HAP-1 (cell line): ENCODE measurements at regions not wholly inside any gene's neighbourhood (a gene's known extent, or its start where the extent isn't known, plus 50 kb on each side); places are given as distances from the start of the nearest gene placed in this dataset.
"Not testable (repeated sequence)": the region's sequence is repeated elsewhere in the genome, so short reads cannot be mapped to it uniquely, and the experiment has no call there.

Experiments used
- DNase-seq, 2 experiments: peaks; one replicate each; pipeline ENCODE4 v3.0.0-alpha.2; 2016 to 2020; ENCODE audit warnings: low spot score in 2 of 2
- H3K27me3 ChIP-seq: fragments of 250-450 bp; sonication (Bioruptor Pico); 2 replicates; pipeline ENCODE4 v1.5.1; 2020; ENCODE audit warnings: low read depth, mild to moderate bottlenecking, moderate library complexity
- H3K36me3 ChIP-seq: fragments of 250-450 bp; sonication (Bioruptor Pico); replicated peaks from 2 replicates; pipeline ENCODE4 v1.5.1; 2020; ENCODE audit warnings: mild to moderate bottlenecking
- H3K4me1 ChIP-seq: fragments of 250-450 bp; sonication (Bioruptor Pico); 2 replicates; pipeline ENCODE4 v1.5.1; 2020; ENCODE audit warnings: mild to moderate bottlenecking
- H3K4me3 ChIP-seq: fragments of 250-450 bp; sonication (Bioruptor Pico); 2 replicates; pipeline ENCODE4 v1.5.1; 2020; ENCODE audit warnings: mild to moderate bottlenecking, moderate library complexity
- H3K9me3 ChIP-seq: fragments of 250-450 bp; sonication (Bioruptor Pico); 2 replicates; pipeline ENCODE4 v1.5.1; 2020; ENCODE audit warnings: mild to moderate bottlenecking, moderate library complexity
- in situ Hi-C: fragments of 300-500 bp; cut with MboI; formaldehyde crosslinking; loops from 3 replicates; pipeline ENCODE4 v1.14.3; 2020; ENCODE audit warnings: low sequenced_read_pairs, inconsistent platforms, mixed read lengths

- H3K36me3 ChIP-seq: no peaks in the 10 kb centered on the region
- in situ Hi-C loops: no loop called here
- no peaks in the 10 kb centered on the region for H3K27me3 ChIP-seq
- no peak for DNase-seq
- H3K4me3 ChIP-seq: no peak overlapping the region
- H3K4me1 ChIP-seq: peaks cover 16% of the 10 kb centered on the region
- H3K9me3 ChIP-seq: no peaks in the 10 kb centered on the region
Measured at GRCh38 chr20:53891306-53891894, 179.0 kb downstream of the BCAS1 start.

DNA sequence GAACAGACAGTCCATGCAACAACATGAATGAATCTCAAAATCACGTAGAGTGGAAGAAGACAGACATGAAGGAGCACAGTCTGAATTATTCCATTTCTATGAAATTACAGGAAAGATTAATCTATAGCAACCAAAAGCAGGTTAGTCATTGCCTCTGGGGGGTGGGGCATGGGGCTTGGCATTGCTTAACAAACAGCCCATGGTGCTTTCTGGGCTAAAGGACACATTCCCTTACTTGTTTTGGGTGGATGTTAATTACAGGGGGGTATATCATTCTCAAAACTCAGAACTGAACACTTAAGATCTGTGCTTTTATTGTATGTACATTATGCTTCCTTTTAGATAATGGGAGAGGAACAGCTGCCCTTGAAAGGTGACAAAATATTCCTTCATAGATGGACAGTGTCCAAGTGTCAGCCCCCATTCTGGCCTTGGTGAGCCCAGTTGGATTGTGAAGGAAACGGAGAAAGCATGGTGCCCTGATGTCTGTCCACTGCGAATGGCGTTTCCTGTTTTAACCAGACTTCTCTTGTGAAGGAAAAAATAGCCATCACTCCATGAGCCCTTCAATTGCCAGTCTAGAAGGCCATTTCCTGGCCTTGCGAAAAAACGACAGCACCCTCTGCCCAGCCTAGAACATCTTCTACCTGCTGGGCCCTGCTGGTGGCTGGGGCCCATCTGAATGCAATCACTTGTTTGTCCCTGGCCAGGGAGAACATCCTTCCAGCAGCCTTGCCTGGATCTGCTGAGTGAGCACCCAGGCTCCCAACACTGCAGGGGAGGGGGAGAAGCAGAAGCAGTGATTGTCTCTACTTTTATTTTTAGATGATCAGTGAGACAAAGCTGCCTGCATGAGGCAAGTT lies 179.7 kb downstream of the BCAS1 start:
- Histone ChIP-seq H3K9me3 (no peaks in the 10 kb centered on the region), H3K36me3 (no peaks in the 10 kb centered on the region), H3K4me3 (no peak overlapping the region), H3K4me1 (peaks cover 23% of the 10 kb centered on the region), H3K27me3 (no peaks in the 10 kb centered on the region)
- DNase-seq: no peak
- in situ Hi-C loops: no loop called here

GRCh38 chr20:53889411-53890148 lies 180.8 kb downstream of the BCAS1 start:
- no peak overlapping the region for H3K4me3 ChIP-seq
- in situ Hi-C loops: no loop called here
- DNase-seq: no peak
- H3K36me3 ChIP-seq: no peaks in the 10 kb centered on the region
- no peaks in the 10 kb centered on the region for H3K27me3 ChIP-seq
- peaks cover 24% of the 10 kb centered on the region for H3K4me1 ChIP-seq
- no peaks in the 10 kb centered on the region for H3K9me3 ChIP-seq

- H3K27me3 ChIP-seq: no peaks in the 10 kb centered on the region
- no peak for DNase-seq
- in situ Hi-C loops: no loop called here
- peaks cover 24% of the 10 kb centered on the region for H3K4me1 ChIP-seq
- H3K36me3 ChIP-seq: no peaks in the 10 kb centered on the region
- H3K4me3 ChIP-seq: no peak overlapping the region
- no peaks in the 10 kb centered on the region for H3K9me3 ChIP-seq
Measured at GRCh38 chr20:53888951-53889350, 181.4 kb downstream of the BCAS1 start.

GRCh38 chr20:53888510-53888909 lies 181.9 kb downstream of the BCAS1 start:
- no peaks in the 10 kb centered on the region for H3K9me3 ChIP-seq
- no peaks in the 10 kb centered on the region for H3K36me3 ChIP-seq
- no peaks in the 10 kb centered on the region for H3K27me3 ChIP-seq
- in situ Hi-C loops: no loop called here
- no peak overlapping the region for H3K4me3 ChIP-seq
- peaks cover 26% of the 10 kb centered on the region for H3K4me1 ChIP-seq
- no peak for DNase-seq

- Histone ChIP-seq H3K9me3 (no peaks in the 10 kb centered on the region), H3K4me1 (peaks cover 25% of the 10 kb centered on the region), H3K4me3 (no peak overlapping the region), H3K27me3 (no peaks in the 10 kb centered on the region), H3K36me3 (no peaks in the 10 kb centered on the region)
- no peak for DNase-seq
- in situ Hi-C loops: no loop called here
Measured at GRCh38 chr20:53887973-53888372, 182.4 kb downstream of the BCAS1 start.

DNA sequence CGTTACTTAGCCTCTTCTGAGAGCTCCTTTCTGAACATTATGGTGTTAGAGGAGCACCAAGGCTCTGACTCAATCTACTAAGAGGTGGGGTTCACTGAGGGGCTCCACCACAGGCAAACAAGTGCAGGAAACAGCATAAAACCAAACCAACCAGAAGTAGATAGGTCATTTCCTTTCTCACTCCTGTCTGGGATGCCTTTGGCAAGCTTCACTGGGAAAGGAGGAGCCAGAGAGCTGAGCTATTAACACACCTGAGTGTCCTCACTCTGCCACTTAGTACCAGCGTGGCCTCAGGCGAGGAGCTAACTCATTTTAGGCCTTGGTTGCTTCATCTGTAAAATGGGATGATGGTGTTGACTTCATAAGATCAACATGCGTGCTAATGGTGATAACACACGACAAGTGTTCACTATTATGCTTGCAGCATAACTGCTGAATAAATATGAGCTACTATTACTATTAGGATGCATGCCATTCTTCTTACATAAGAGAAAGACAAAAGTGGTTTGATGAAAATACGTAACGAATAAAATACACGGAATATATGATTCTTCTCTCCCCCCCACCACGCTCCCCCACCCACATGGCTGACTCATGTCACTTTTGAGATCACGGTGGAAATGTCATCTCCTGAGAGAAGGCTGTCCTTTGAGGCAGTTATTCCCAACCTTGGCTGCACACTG lies 185.4 kb downstream of the BCAS1 start:
- Histone ChIP-seq H3K27me3 (no peaks in the 10 kb centered on the region), H3K4me1 (peaks cover 23% of the 10 kb centered on the region), H3K36me3 (no peaks in the 10 kb centered on the region), H3K9me3 (no peaks in the 10 kb centered on the region), H3K4me3 (no peak overlapping the region)
- in situ Hi-C loops: no loop called here
- no peak for DNase-seq

DNA sequence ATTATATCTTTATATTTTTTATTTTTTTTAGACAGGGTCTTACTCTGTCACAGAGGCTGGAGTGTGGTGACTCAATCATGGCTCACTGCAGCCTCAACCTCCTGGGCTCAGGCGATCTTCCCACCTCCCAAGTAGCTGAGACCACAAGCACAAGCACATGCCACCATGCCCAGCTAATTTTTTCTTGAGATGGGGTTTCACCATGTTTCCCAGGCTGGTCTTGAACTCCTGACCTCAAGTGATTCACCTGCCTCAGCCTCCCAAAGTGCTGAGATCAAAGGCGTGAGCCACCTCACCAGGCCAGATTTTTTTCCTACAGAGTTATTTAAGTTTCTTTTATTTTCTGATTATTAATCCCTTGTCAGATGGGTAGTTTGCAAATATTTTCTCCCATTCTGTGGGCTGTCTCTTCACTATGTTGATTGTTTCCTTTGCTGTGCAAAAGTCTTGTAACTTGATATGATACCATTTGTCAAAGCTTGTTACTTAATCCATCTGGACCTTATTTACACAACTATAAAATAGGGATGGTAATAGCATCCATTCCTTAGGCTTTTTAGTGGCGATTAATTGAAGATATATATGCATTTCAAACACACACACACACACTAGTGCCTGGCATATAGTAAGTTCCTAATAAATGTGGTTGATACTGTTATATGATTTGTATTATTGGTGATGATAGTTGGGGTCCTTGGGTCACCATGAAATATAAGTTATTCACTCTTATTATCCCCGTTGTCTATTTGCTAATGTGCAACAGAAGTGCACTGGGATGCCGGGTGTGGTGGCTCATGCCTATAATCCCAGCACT lies 187.1 kb downstream of the BCAS1 start:
- H3K4me3 ChIP-seq: no peak overlapping the region
- no peaks in the 10 kb centered on the region for H3K27me3 ChIP-seq
- peak in 1 of 2 experiments; percentile 39 for DNase-seq
- in situ Hi-C loops: no loop called here
- peaks cover 20% of the 10 kb centered on the region for H3K4me1 ChIP-seq
- no peaks in the 10 kb centered on the region for H3K36me3 ChIP-seq
- H3K9me3 ChIP-seq: no peaks in the 10 kb centered on the region

- H3K27me3 ChIP-seq, in situ Hi-C loops, H3K36me3 ChIP-seq, DNase-seq, H3K4me3 ChIP-seq, H3K9me3 ChIP-seq: not testable (repeated sequence)
- peaks cover 20% of the 10 kb centered on the region for H3K4me1 ChIP-seq
Measured at GRCh38 chr20:53882438-53882986, 187.9 kb downstream of the BCAS1 start.

DNA sequence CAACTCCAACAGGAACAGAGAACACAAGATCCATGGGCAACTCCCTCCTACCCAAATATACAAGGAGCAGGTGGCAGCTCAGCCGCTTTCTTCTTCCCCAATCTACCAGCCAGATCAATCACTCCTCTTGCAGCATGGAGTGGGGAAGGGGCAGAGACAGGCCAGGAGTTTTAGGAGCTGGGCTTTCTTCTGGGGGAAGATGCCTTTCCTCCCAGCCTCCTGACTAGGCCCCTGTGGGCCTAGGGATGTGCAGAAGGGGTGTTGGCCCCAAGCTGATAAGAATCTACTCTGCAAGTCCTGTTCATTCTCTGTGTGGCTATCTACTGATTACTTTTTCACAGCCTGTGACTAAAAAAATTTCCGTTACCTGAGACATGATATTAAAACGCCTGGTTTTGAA lies 189.0 kb downstream of the BCAS1 start:
- H3K36me3 ChIP-seq: no peaks in the 10 kb centered on the region
- no peak overlapping the region for H3K4me3 ChIP-seq
- H3K9me3 ChIP-seq: no peaks in the 10 kb centered on the region
- no peak for DNase-seq
- H3K4me1 ChIP-seq: peaks cover 13% of the 10 kb centered on the region
- no peaks in the 10 kb centered on the region for H3K27me3 ChIP-seq
- in situ Hi-C loops: no loop called here

GRCh38 chr20:53880108-53880641 lies 190.2 kb downstream of the BCAS1 start:
- no peaks in the 10 kb centered on the region for H3K9me3 ChIP-seq
- DNase-seq: no peak
- in situ Hi-C loops: no loop called here
- H3K4me1 ChIP-seq: peaks cover 6% of the 10 kb centered on the region
- H3K27me3 ChIP-seq: no peaks in the 10 kb centered on the region
- no peak overlapping the region for H3K4me3 ChIP-seq
- no peaks in the 10 kb centered on the region for H3K36me3 ChIP-seq

GRCh38 chr20:53879048-53879684 lies 191.2 kb downstream of the BCAS1 start:
- Histone ChIP-seq H3K4me1 (peaks cover 6% of the 10 kb centered on the region), H3K9me3 (no peaks in the 10 kb centered on the region)

More at GRCh38 chr20:53879048-53879684, 191.2 kb downstream of the BCAS1 start:
- Histone ChIP-seq H3K27me3 (no peaks in the 10 kb centered on the region), H3K36me3 (no peaks in the 10 kb centered on the region), H3K4me3 (no peak overlapping the region)
- in situ Hi-C loops: no loop called here
- no peak for DNase-seq
